OCI-LY7 (cell line): ENCODE measurements at regions not wholly inside any gene's neighbourhood (a gene's known extent, or its start where the extent isn't known, plus 50 kb on each side); places are given as distances from the start of the nearest gene placed in this dataset.

ENCODE experiments used
- EZH2phosphoT487 ChIP-seq: fragments of 200-600 bp; sonication (generic); IDR thresholded peaks from 2 replicates; pipeline ENCODE4 v1.6.1; 2018; ENCODE audit warnings: low read depth, borderline replicate concordance, mild to moderate bottlenecking, mixed run types, antibody characterized with exemption, low read length, moderate library complexity, mixed read lengths
- TF ChIP-seq, protein P1 (sequence below): fragments of 200-600 bp; sonication (generic); conservative IDR thresholded peaks from 2 replicates; pipeline ENCODE4 v1.5.1; 2014; ENCODE audit warnings: mild to moderate bottlenecking, antibody characterized with exemption, low read length, moderate library complexity, mixed read lengths

- TF ChIP-seq, protein P1, sequence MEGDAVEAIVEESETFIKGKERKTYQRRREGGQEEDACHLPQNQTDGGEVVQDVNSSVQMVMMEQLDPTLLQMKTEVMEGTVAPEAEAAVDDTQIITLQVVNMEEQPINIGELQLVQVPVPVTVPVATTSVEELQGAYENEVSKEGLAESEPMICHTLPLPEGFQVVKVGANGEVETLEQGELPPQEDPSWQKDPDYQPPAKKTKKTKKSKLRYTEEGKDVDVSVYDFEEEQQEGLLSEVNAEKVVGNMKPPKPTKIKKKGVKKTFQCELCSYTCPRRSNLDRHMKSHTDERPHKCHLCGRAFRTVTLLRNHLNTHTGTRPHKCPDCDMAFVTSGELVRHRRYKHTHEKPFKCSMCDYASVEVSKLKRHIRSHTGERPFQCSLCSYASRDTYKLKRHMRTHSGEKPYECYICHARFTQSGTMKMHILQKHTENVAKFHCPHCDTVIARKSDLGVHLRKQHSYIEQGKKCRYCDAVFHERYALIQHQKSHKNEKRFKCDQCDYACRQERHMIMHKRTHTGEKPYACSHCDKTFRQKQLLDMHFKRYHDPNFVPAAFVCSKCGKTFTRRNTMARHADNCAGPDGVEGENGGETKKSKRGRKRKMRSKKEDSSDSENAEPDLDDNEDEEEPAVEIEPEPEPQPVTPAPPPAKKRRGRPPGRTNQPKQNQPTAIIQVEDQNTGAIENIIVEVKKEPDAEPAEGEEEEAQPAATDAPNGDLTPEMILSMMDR, result no peak
- no peak for TF ChIP-seq EZH2phosphoT487
Measured at GRCh38 chr13:80149736-80150135, 191.2 kb downstream of the SPRY2 start.
